Adrenal gland (tissue), 9 donors: ENCODE measurements at regions not wholly inside any gene's neighbourhood (a gene's known extent, or its start where the extent isn't known, plus 50 kb on each side); places are given as distances from the start of the nearest gene placed in this dataset.
"Not testable (repeated sequence)": the region's sequence is repeated elsewhere in the genome, so short reads cannot be mapped to it uniquely, and the experiment has no call there.

Experiments
- DNase-seq, 7 donors: peaks; one replicate each; pipeline ENCODE4 v3.0.0-alpha.2; 2019 to 2020
- H3K27ac ChIP-seq, 5 donors: fragments of 200-600 bp; sonication (generic) in 4 of 5; 1 replicate in 3 of 5; 2 replicates in 2 of 5; pipeline versions ENCODE4 v1.5.1 to v1.8.0; 2016 to 2020; ENCODE audit warnings: mild to moderate bottlenecking in 1 of 5
- H3K27me3 ChIP-seq: fragments of 200-600 bp; 2 replicates; pipeline ENCODE4 v1.8.0; 2021
- H3K36me3 ChIP-seq, 2 donors: fragments of 200-600 bp; replicated peaks in 1 of 2; 1 replicate in 1 of 2; 2 replicates in 1 of 2; pipeline versions ENCODE4 v1.5.1 to v1.8.0; 2018 to 2022
- H3K4me1 ChIP-seq, 2 donors: fragments of 200-600 bp; replicated peaks in 1 of 2; 1 replicate in 1 of 2; 2 replicates in 1 of 2; pipeline versions ENCODE4 v1.5.1 to v1.8.0; 2018 to 2021
- H3K4me3 ChIP-seq, 4 donors: fragments of 200-600 bp; sonication (generic) in 3 of 4; one replicate each; pipeline ENCODE4 v1.5.1; 2016 to 2018
- H3K9me3 ChIP-seq, 3 donors: fragments of 200-600 bp; sonication (generic) in 1 of 3; replicated peaks in 1 of 3; 1 replicate in 2 of 3; 2 replicates in 1 of 3; pipeline versions ENCODE4 v1.5.1 to v1.8.0; 2016 to 2021
- POLR2A ChIP-seq, 2 donors: fragments of 450-650 bp; IDR thresholded peaks; one replicate each; pipeline ENCODE4 v1.6.1; 2017; ENCODE audit warnings: antibody characterized with exemption in 2 of 2, mild to moderate bottlenecking in 2 of 2, moderate library complexity in 1 of 2
- WGBS, 4 donors: extraction: QIAGEN DNeasy Blood & Tissue Kit in 2 of 4; methylation state at CpG; one replicate each; pipeline versions ENCODE4 v1.1.5 to v1.1.7; 2013 to 2017; 5-methylcytosine and 5-hydroxymethylcytosine counted together
- intact Hi-C, 2 donors: fragments of 100-400 bp; cut with DNase I; formaldehyde crosslinking; loops; one replicate each; pipeline versions ENCODE4 v1.14.1 to v1.15.0; 2022 to 2023
- donor health status: healthy with polysubstance abuse.
- donor health status: Bipolar disorder and iron deficiency.
- donor health status: DM: yes; HTN: yes; CAD: no.
- donor health status: DM: no; HTN: no; CAD: no.
- donor health status: DM: no; HTN: no; CAD: no.

GRCh38 chr1:196366-196765 lies 255.1 kb downstream of the OR4F29 start:
- H3K36me3 ChIP-seq, H3K9me3 ChIP-seq, DNase-seq, H3K4me1 ChIP-seq, H3K27me3 ChIP-seq, intact Hi-C loops, H3K4me3 ChIP-seq, H3K27ac ChIP-seq: not testable (repeated sequence)
- WGBS, 4 donors: no CpG with 5 or more reads among the region's 5 CpGs

- H3K9me3 ChIP-seq, H3K27me3 ChIP-seq, H3K4me3 ChIP-seq, intact Hi-C loops, H3K36me3 ChIP-seq, H3K4me1 ChIP-seq: not testable (repeated sequence)
- TF ChIP-seq POLR2A (IDR thresholded peaks at IDR 0.05): peak; percentile 28 to 48
- H3K27ac ChIP-seq: peak overlapping the region in 2 of 5 donors; percentile 58 to 67
- DNase-seq: peak in 6 of 7 donors; percentile 16 to 93 (median 42)
- WGBS, 4 donors: 61 to 82% (median 66%) methylated on average over 13 to 16 of the region's 19 CpGs
Measured at GRCh38 chr1:191296-192049, 260.0 kb downstream of the OR4F29 start.

GRCh38 chr1:190678-191077 lies 260.8 kb downstream of the OR4F29 start:
- H3K4me3 ChIP-seq, H3K9me3 ChIP-seq, H3K27me3 ChIP-seq, H3K36me3 ChIP-seq, H3K4me1 ChIP-seq, intact Hi-C loops: not testable (repeated sequence)
- DNase-seq: peak in 2 of 7 donors; percentile 3 to 47
- 68 to 90% (median 81%) methylated on average over 4 to 5 of the region's 6 CpGs for WGBS, 4 donors
- H3K27ac ChIP-seq: peak overlapping the region in 1 of 5 donors; percentile 67

GRCh38 chr1:189915-190314 lies 261.6 kb downstream of the OR4F29 start:
- peak in 3 of 7 donors; percentile 19 to 50 (median 21) for DNase-seq
- 70 to 79% (median 74%) methylated on average over 2 to 3 of the region's 8 CpGs; no CpG with 5 or more reads in 1 of the 4 donors for WGBS, 4 donors
- H3K36me3 ChIP-seq, H3K4me3 ChIP-seq, H3K4me1 ChIP-seq, intact Hi-C loops, H3K27me3 ChIP-seq, H3K9me3 ChIP-seq, H3K27ac ChIP-seq: not testable (repeated sequence)

GRCh38 chr1:189270-189669 lies 262.2 kb downstream of the OR4F29 start:
- H3K9me3 ChIP-seq, H3K4me3 ChIP-seq, H3K4me1 ChIP-seq, H3K27ac ChIP-seq, H3K36me3 ChIP-seq, intact Hi-C loops, H3K27me3 ChIP-seq: not testable (repeated sequence)
- WGBS, 4 donors: 88 to 96% (median 95%) methylated on average over 3 to 5 of the region's 13 CpGs; no CpG with 5 or more reads in 1 of the 4 donors
- DNase-seq: peak in 3 of 7 donors; percentile 6 to 49 (median 12)

GRCh38 chr1:187298-187697 lies 264.2 kb downstream of the OR4F29 start:
- intact Hi-C loops, H3K4me1 ChIP-seq, H3K27ac ChIP-seq, H3K27me3 ChIP-seq, H3K9me3 ChIP-seq, H3K4me3 ChIP-seq, H3K36me3 ChIP-seq: not testable (repeated sequence)
- WGBS, 4 donors: 65 to 75% (median 73%) methylated on average over 3 to 4 of the region's 6 CpGs; no CpG with 5 or more reads in 1 of the 4 donors
- DNase-seq: peak in 3 of 7 donors; percentile 9 to 50 (median 16)

GRCh38 chr1:186691-187131 lies 264.8 kb downstream of the OR4F29 start:
- H3K4me3 ChIP-seq, intact Hi-C loops, H3K9me3 ChIP-seq, H3K27me3 ChIP-seq, H3K27ac ChIP-seq, H3K36me3 ChIP-seq, H3K4me1 ChIP-seq: not testable (repeated sequence)
- 89 to 98% (median 92%) methylated on average over 2 of the region's 2 CpGs for WGBS, 4 donors
- DNase-seq: peak in 4 of 7 donors; percentile 6 to 44 (median 18)

- H3K4me1 ChIP-seq, H3K4me3 ChIP-seq, intact Hi-C loops, H3K27me3 ChIP-seq, H3K36me3 ChIP-seq, H3K27ac ChIP-seq, H3K9me3 ChIP-seq: not testable (repeated sequence)
- 72 to 93% (median 77%) methylated on average over 3 to 7 of the region's 15 CpGs; no CpG with 5 or more reads in 1 of the 4 donors for WGBS, 4 donors
- DNase-seq: peak in 4 of 7 donors; percentile 7 to 60 (median 22)
Measured at GRCh38 chr1:186223-186622, 265.3 kb downstream of the OR4F29 start.

- WGBS, 4 donors: 52 to 53% methylated on average over 5 of the region's 13 CpGs; no CpG with 5 or more reads in 2 of the 4 donors
- H3K9me3 ChIP-seq, H3K4me3 ChIP-seq, H3K27me3 ChIP-seq, intact Hi-C loops, H3K27ac ChIP-seq, H3K36me3 ChIP-seq, H3K4me1 ChIP-seq: not testable (repeated sequence)
- peak; percentile 28 to 80 (median 60) for DNase-seq
Measured at GRCh38 chr1:185526-185925, 266.0 kb downstream of the OR4F29 start.

- H3K4me3 ChIP-seq, intact Hi-C loops, H3K27ac ChIP-seq, H3K27me3 ChIP-seq, H3K36me3 ChIP-seq, H3K9me3 ChIP-seq, H3K4me1 ChIP-seq: not testable (repeated sequence)
- peak in 5 of 7 donors; percentile 18 to 58 (median 31) for DNase-seq
- 17 to 73% methylated on average over 1 to 3 of the region's 3 CpGs; no CpG with 5 or more reads in 2 of the 4 donors for WGBS, 4 donors
Measured at GRCh38 chr1:184336-184686, 267.2 kb downstream of the OR4F29 start.

- DNase-seq: peak in 6 of 7 donors; percentile 13 to 69 (median 20)
Measured at GRCh38 chr1:183620-184335, 267.7 kb downstream of the OR4F29 start.

More at GRCh38 chr1:183620-184335, 267.7 kb downstream of the OR4F29 start:
- H3K4me1 ChIP-seq, H3K4me3 ChIP-seq, H3K36me3 ChIP-seq, intact Hi-C loops, H3K27me3 ChIP-seq, H3K27ac ChIP-seq, H3K9me3 ChIP-seq: not testable (repeated sequence)
- WGBS, 4 donors: 57 to 77% (median 69%) methylated on average over 6 to 10 of the region's 13 CpGs
